C4-2B (cell line): ENCODE measurements at regions not wholly inside any gene's neighbourhood (a gene's known extent, or its start where the extent isn't known, plus 50 kb on each side); places are given as distances from the start of the nearest gene placed in this dataset.

ENCODE experiments used
- ZFX ChIP-seq: fragments of 450-650 bp; IDR thresholded peaks from 2 replicates; pipeline ENCODE4 v1.6.1; 2017
- TF ChIP-seq, protein P1 (sequence below): fragments of 450-650 bp; conservative IDR thresholded peaks from 2 replicates; pipeline ENCODE4 v1.5.1; 2017; ENCODE audit warnings: mild to moderate bottlenecking

DNA sequence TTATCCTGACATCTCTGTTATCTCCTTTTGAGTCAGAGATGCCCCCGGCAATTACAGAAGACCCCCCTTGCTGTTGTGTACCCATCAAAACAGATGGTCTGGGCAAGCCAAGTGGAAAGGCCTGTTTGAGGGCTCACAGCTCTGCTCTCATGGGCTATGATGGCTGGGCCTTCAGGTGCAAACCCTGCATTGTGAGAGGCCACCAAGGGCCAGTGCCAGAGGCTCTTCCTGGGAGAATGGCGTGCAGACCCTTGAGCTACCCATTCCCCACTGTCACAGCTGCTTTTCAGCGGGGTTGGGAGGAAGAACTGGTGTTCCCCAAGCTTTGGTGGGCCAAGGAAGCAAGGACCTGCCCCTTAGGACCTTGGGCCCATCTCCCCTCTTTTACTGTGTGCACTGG lies 174.7 kb upstream of the PPP1R26 start:
- TF ChIP-seq, protein P1, sequence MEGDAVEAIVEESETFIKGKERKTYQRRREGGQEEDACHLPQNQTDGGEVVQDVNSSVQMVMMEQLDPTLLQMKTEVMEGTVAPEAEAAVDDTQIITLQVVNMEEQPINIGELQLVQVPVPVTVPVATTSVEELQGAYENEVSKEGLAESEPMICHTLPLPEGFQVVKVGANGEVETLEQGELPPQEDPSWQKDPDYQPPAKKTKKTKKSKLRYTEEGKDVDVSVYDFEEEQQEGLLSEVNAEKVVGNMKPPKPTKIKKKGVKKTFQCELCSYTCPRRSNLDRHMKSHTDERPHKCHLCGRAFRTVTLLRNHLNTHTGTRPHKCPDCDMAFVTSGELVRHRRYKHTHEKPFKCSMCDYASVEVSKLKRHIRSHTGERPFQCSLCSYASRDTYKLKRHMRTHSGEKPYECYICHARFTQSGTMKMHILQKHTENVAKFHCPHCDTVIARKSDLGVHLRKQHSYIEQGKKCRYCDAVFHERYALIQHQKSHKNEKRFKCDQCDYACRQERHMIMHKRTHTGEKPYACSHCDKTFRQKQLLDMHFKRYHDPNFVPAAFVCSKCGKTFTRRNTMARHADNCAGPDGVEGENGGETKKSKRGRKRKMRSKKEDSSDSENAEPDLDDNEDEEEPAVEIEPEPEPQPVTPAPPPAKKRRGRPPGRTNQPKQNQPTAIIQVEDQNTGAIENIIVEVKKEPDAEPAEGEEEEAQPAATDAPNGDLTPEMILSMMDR = no peak
- TF ChIP-seq ZFX = no peak
